Ovary (tissue), 3 donors: ENCODE measurements at regions not wholly inside any gene's neighbourhood (a gene's known extent, or its start where the extent isn't known, plus 50 kb on each side); places are given as distances from the start of the nearest gene placed in this dataset.

Experiments used
- CTCF ChIP-seq, 3 donors: fragments of 450-650 bp in 2 of 3; fragments of 200-600 bp in 1 of 3; IDR thresholded peaks; one replicate each; pipeline versions ENCODE4 v1.5.1 to v1.8.0; 2016 to 2022; ENCODE audit warnings: antibody characterized with exemption in 3 of 3, mild to moderate bottlenecking in 1 of 3
- EP300 ChIP-seq: sonication (generic); formaldehyde crosslinking; IDR thresholded peaks from one replicate; pipeline ENCODE4 v1.6.1; 2017; ENCODE audit warnings: antibody characterized with exemption
- POLR2A ChIP-seq: fragments of 450-650 bp; IDR thresholded peaks from one replicate; pipeline ENCODE4 v1.6.1; 2017; ENCODE audit warnings: antibody characterized with exemption, mild to moderate bottlenecking, moderate library complexity
- donor health status: DM: no; HTN: no; CAD: no.

GRCh38 chr4:123093236-123093635, 170.8 kb upstream of the NUDT6 start:
- TF ChIP-seq CTCF (IDR thresholded peaks at IDR 0.05) (no peak), EP300 (no peak), POLR2A (no peak)
